Activated CD8-positive, alpha-beta T cell treated with anti-CD3 and anti-CD28 coated beads for 36 hours (primary cell): ENCODE measurements at regions not wholly inside any gene's neighbourhood (a gene's known extent, or its start where the extent isn't known, plus 50 kb on each side); places are given as distances from the start of the nearest gene placed in this dataset.

ENCODE experiments used
- ATAC-seq: fragments of 200-7000 bp; cut with Tn5 transposase; one replicate; pipeline ENCODE4 v1.10.0; 2021; ENCODE audit warnings: mild to moderate bottlenecking, moderate library complexity
- CTCF ChIA-PET: fragments of 350-600 bp; sonication (Branson Sonifier 250); formaldehyde crosslinking; loops from one replicate; lab custom pipeline; 2021; ENCODE audit warnings: antibody characterized with exemption; lab: Charles Lee
- POLR2A ChIA-PET: fragments of 350-600 bp; sonication (Branson Sonifier 250); formaldehyde crosslinking; loops from one replicate; lab custom pipeline; 2021; ENCODE audit warnings: antibody characterized with exemption; lab: Charles Lee
- DNase-seq: peaks from one replicate; pipeline ENCODE4 v3.0.0-alpha.2; 2020
- H3K27ac Mint-ChIP-seq: one replicate; pipeline ENCODE4 v1.8.0; 2021; ENCODE audit warnings: mild to moderate bottlenecking, mixed read lengths
- H3K27me3 Mint-ChIP-seq: one replicate; pipeline ENCODE4 v1.8.0; 2021; ENCODE audit warnings: mixed read lengths
- H3K36me3 Mint-ChIP-seq: one replicate; pipeline ENCODE4 v1.8.0; 2021; ENCODE audit warnings: low read depth, mixed read lengths
- H3K4me1 Mint-ChIP-seq: one replicate; pipeline ENCODE4 v1.8.0; 2021; ENCODE audit warnings: low read depth, mixed read lengths
- H3K4me3 Mint-ChIP-seq: one replicate; pipeline ENCODE4 v1.8.0; 2021; ENCODE audit warnings: mild to moderate bottlenecking, moderate library complexity, mixed read lengths
- H3K9me3 Mint-ChIP-seq: one replicate; pipeline ENCODE4 v1.8.0; 2021; ENCODE audit warnings: mixed read lengths
- intact Hi-C: fragments of 100-400 bp; cut with micrococcal nuclease; formaldehyde crosslinking; loops from one replicate; pipeline ENCODE4 v1.10.0; 2022
- TF ChIP-seq, protein P1 (sequence below): fragments of 200-600 bp; IDR thresholded peaks from one replicate; pipeline ENCODE4 v1.8.0; 2022; ENCODE audit warnings: antibody characterized with exemption, mild to moderate bottlenecking

DNA sequence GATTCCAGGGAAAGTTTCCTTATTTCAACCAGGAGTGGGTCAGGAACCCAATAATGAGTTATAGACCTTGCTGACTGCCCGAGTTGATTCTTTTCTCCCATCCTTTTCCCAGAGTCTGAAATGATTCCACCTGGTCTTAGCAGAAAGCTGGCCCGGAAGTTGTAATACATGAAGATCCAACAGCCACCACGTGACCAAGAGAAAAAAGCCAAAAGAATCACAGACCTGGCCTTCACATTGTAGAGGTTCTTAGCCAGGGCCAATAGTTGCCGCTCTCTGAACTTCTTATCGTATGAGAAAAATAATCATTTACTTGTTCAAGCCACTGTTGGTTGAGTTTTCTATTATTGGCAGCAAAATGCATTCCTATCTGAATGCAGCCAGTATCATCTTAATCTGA is 161.2 kb upstream of the HMGA2 start:
- Mint-ChIP-seq H3K9me3 (peaks cover 9% of the 10 kb centered on the region), H3K4me3 (no peak overlapping the region), H3K4me1 (peaks cover 11% of the 10 kb centered on the region), H3K27me3 (peaks cover 25% of the 10 kb centered on the region), H3K27ac (no peak overlapping the region), H3K36me3 (peaks cover 1% of the 10 kb centered on the region)
- ChIA-PET CTCF (no interaction called here), POLR2A (no interaction called here)
- ATAC-seq (no peak), DNase-seq (no peak)
- intact Hi-C loops: no loop called here
- TF ChIP-seq, protein P1, sequence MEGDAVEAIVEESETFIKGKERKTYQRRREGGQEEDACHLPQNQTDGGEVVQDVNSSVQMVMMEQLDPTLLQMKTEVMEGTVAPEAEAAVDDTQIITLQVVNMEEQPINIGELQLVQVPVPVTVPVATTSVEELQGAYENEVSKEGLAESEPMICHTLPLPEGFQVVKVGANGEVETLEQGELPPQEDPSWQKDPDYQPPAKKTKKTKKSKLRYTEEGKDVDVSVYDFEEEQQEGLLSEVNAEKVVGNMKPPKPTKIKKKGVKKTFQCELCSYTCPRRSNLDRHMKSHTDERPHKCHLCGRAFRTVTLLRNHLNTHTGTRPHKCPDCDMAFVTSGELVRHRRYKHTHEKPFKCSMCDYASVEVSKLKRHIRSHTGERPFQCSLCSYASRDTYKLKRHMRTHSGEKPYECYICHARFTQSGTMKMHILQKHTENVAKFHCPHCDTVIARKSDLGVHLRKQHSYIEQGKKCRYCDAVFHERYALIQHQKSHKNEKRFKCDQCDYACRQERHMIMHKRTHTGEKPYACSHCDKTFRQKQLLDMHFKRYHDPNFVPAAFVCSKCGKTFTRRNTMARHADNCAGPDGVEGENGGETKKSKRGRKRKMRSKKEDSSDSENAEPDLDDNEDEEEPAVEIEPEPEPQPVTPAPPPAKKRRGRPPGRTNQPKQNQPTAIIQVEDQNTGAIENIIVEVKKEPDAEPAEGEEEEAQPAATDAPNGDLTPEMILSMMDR: no peak

DNA sequence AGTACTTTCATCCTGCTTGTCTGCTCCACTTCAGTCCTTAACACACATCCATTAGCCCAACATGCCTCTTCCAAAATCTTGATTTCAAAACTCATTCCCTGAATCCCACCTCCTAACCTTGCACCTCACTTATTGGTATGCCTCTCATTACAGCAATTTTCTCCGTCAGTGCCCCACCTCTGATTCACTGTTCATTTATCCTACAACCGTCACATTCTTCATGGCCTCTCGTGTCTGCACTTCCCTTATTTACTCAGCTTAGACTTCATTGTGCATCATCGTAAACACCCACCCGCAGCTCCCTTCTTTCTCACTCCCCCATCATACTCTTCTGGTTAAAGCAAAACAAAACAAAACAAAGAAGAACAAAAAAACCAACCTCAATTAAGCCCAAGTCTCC is 160.6 kb upstream of the HMGA2 start:
- ChIA-PET CTCF (no interaction called here), POLR2A (no interaction called here)
- peaks cover 9% of the 10 kb centered on the region for H3K9me3 Mint-ChIP-seq
- TF ChIP-seq, protein P1: no peak
- ATAC-seq: no peak
- H3K27me3 Mint-ChIP-seq: peaks cover 20% of the 10 kb centered on the region
- intact Hi-C loops: no loop called here
- DNase-seq: no peak
- H3K27ac Mint-ChIP-seq: no peak overlapping the region
- H3K36me3 Mint-ChIP-seq: peaks cover 1% of the 10 kb centered on the region
- H3K4me1 Mint-ChIP-seq: peaks cover 11% of the 10 kb centered on the region
- H3K4me3 Mint-ChIP-seq: no peak overlapping the region

DNA sequence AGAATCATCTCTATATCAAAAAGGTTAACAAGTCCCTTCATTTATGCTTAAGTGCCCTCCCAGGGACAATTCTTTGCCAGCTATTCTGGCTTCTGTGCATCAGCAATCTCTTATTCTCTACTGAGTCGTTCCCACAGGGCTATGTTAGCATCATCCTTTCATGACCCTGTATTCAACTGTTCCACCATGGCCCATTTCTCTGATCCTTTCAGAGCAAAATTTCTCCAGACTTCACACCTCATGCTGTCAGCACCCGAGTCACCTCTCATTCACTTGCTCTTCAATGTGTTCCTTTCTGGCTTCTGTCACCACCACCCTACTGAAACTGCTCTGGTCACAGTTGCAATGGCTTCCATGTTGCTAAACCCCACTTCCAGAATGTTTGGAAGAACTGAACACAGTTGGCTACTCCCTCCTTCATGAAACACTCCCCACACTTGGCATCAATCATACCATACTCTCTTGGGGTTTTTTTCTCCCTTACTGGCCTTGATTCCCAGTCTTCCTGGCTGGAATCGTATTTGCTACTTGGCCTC is 159.5 kb upstream of the HMGA2 start:
- ATAC-seq (no peak), DNase-seq (peak; percentile 3)
- CTCF ChIA-PET: no interaction called here
- intact Hi-C loops: no loop called here
- no peak overlapping the region for H3K4me3 Mint-ChIP-seq
- H3K9me3 Mint-ChIP-seq: peaks cover 9% of the 10 kb centered on the region
- H3K27ac Mint-ChIP-seq: no peak overlapping the region
- POLR2A ChIA-PET: no interaction called here
- H3K36me3 Mint-ChIP-seq: peaks cover 1% of the 10 kb centered on the region
- TF ChIP-seq, protein P1: no peak
- peaks cover 17% of the 10 kb centered on the region for H3K4me1 Mint-ChIP-seq
- peaks cover 16% of the 10 kb centered on the region for H3K27me3 Mint-ChIP-seq

DNA sequence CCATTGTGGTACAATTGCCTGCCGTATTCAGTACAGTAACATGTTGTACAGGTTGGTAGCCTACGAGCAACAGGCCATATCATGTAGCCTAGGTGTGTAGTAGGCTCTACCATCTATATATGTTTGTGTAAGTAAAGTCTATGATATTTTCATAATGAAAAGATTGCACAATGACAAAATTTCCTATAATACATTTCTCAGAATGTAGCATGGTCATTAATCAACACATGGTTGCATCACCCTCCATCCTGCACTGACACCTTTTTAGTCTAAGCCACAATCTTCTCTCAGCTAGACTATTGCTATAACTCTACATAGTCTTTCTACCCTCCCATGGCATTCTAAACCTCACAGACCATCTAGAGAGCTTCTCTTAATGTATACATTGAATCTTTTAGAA is 158.5 kb upstream of the HMGA2 start:
- ChIA-PET CTCF (no interaction called here), POLR2A (no interaction called here)
- H3K27ac Mint-ChIP-seq: peak overlapping the region; percentile 86
- no peak overlapping the region for H3K4me3 Mint-ChIP-seq
- DNase-seq (peak; percentile 4), ATAC-seq (peak; percentile 31)
- H3K27me3 Mint-ChIP-seq: peaks cover 10% of the 10 kb centered on the region
- intact Hi-C loops: loop anchor here (1.0 kb wide), 1 partner anchor 9 kb away; no protein-coding TSS in a partner anchor
- H3K36me3 Mint-ChIP-seq: peaks cover 1% of the 10 kb centered on the region
- TF ChIP-seq, protein P1: no peak
- H3K4me1 Mint-ChIP-seq: peaks cover 19% of the 10 kb centered on the region
- H3K9me3 Mint-ChIP-seq: peaks cover 9% of the 10 kb centered on the region

DNA sequence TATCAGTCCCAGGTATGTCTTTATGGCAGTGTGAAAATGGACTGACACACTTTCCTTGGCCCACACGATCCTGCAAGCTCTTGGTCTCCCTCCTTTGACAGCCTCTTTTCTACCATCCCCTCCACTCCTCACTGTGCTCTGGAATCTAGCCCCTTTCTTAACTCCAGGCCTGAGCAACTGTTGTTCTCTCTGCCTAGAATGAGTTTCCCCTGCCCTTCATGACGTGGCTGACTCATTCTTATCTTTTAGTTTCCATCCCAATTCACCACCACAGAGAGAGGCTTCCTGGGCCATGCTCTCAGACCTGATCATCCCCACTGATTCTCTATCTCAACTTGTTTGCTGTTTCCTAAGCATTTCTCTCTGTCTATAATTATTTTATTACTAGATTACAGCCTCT is 157.4 kb upstream of the HMGA2 start:
- H3K36me3 Mint-ChIP-seq: peaks cover 1% of the 10 kb centered on the region
- peaks cover 13% of the 10 kb centered on the region for H3K27me3 Mint-ChIP-seq
- peak overlapping the region; percentile 86 for H3K27ac Mint-ChIP-seq
- intact Hi-C loops: loop anchor here (1.0 kb wide), 1 partner anchor 10 kb away; no protein-coding TSS in a partner anchor
- peak; percentile 81 for ATAC-seq
- TF ChIP-seq, protein P1: no peak
- H3K4me1 Mint-ChIP-seq: peaks cover 22% of the 10 kb centered on the region
- H3K4me3 Mint-ChIP-seq: peak overlapping the region; percentile 5
- POLR2A ChIA-PET: no interaction called here
- peak; percentile 53 for DNase-seq
- CTCF ChIA-PET: no interaction called here
- peaks cover 9% of the 10 kb centered on the region for H3K9me3 Mint-ChIP-seq
